GM12878 (cell line): ENCODE measurements at regions not wholly inside any gene's neighbourhood (a gene's known extent, or its start where the extent isn't known, plus 50 kb on each side); places are given as distances from the start of the nearest gene placed in this dataset.

Source experiments
- CTCF ChIP-seq, 3 experiments: IDR thresholded peaks in 2 of 3; conservative IDR thresholded peaks in 1 of 3; 2 replicates each; pipeline ENCODE4 v1.5.1; 2011; ENCODE audit warnings: low read depth in 3 of 3, low read length in 3 of 3, mild to moderate bottlenecking in 3 of 3, control low read depth in 2 of 3, moderate library complexity in 2 of 3, inconsistent platforms in 1 of 3, mixed read lengths in 1 of 3; ENCODE audit not compliant: control insufficient read depth in 2 of 3, insufficient read depth in 1 of 3; ENCODE audit errors: extremely low read depth in 1 of 3
- EP300 ChIP-seq, 2 experiments: fragments of 150-350 bp in 1 of 2; IDR thresholded peaks; 2 replicates each; pipeline ENCODE4 v1.6.1; 2011 to 2012; ENCODE audit warnings: low read depth in 2 of 2, low read length in 2 of 2, borderline replicate concordance in 1 of 2, improper control_type of control experiment in 1 of 2, inconsistent platforms in 1 of 2; ENCODE audit not compliant: control insufficient read depth in 1 of 2
- HDAC6 ChIP-seq: fragments of 200-600 bp; sonication (generic); IDR thresholded peaks from one replicate; pipeline ENCODE4 v1.8.0; 2017; ENCODE audit warnings: antibody characterized with exemption; ENCODE audit not compliant: unreplicated experiment
- LARP7 ChIP-seq: fragments of 450-650 bp; IDR thresholded peaks from 2 replicates; pipeline ENCODE4 v1.6.1; 2017; ENCODE audit warnings: mild to moderate bottlenecking
- POLR2A ChIP-seq: IDR thresholded peaks from 2 replicates; pipeline ENCODE4 v1.6.1; 2011; ENCODE audit warnings: low read depth, mild to moderate bottlenecking, low read length
- POLR2AphosphoS5 ChIP-seq: IDR thresholded peaks from 2 replicates; pipeline ENCODE4 v1.6.1; 2011; ENCODE audit warnings: mild to moderate bottlenecking, low read length, inconsistent platforms
- RB1 ChIP-seq: fragments of 450-650 bp; formaldehyde crosslinking; IDR thresholded peaks from 2 replicates; pipeline ENCODE4 v1.6.1; 2017; ENCODE audit warnings: mild to moderate bottlenecking, borderline replicate concordance
- SP1 ChIP-seq: IDR thresholded peaks from one replicate; pipeline ENCODE4 v1.6.1; 2011; ENCODE audit warnings: low read depth, low read length
- TAF1 ChIP-seq: IDR thresholded peaks from 2 replicates; pipeline ENCODE4 v1.6.1; 2011; ENCODE audit warnings: mild to moderate bottlenecking, low read depth, low read length, borderline replicate concordance
- ZBTB33 ChIP-seq: fragments of 450-650 bp; IDR thresholded peaks from 2 replicates; pipeline ENCODE4 v1.6.1; 2017; ENCODE audit warnings: mild to moderate bottlenecking
- TF ChIP-seq, protein P1 (sequence below): fragments of 450-650 bp; conservative IDR thresholded peaks from 2 replicates; pipeline ENCODE4 v1.6.1; 2017; ENCODE audit warnings: mild to moderate bottlenecking, moderate library complexity
- TF ChIP-seq, protein P2 (sequence below): IDR thresholded peaks from 2 replicates; pipeline ENCODE4 v1.6.1; 2012; ENCODE audit warnings: low read depth, low read length, improper control_type of control experiment
- TF ChIP-seq, protein P3 (sequence below): IDR thresholded peaks from 2 replicates; pipeline ENCODE4 v1.6.1; 2012; ENCODE audit warnings: mild to moderate bottlenecking, low read depth, low read length

DNA sequence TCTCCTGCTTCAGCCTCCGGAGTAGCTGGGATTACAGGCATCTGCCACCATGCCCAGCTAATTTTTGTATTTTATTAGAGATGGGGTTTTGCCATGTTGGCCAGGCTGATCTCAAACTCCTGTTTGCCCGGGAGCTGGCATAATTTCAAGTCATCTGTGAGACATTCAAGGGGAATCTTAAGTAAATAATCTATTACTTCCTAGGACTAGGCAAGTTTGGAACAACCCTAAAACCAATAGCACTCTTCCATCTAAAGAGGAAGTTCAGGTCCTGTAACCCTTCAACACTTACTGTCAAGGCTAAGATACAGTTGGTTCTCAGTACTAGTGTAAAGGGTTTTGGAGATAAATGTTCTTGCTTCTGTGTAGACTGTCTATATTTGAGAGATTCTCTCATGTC, 267.8 kb upstream of the IRAK1BP1 start:
- TF ChIP-seq, protein P1, sequence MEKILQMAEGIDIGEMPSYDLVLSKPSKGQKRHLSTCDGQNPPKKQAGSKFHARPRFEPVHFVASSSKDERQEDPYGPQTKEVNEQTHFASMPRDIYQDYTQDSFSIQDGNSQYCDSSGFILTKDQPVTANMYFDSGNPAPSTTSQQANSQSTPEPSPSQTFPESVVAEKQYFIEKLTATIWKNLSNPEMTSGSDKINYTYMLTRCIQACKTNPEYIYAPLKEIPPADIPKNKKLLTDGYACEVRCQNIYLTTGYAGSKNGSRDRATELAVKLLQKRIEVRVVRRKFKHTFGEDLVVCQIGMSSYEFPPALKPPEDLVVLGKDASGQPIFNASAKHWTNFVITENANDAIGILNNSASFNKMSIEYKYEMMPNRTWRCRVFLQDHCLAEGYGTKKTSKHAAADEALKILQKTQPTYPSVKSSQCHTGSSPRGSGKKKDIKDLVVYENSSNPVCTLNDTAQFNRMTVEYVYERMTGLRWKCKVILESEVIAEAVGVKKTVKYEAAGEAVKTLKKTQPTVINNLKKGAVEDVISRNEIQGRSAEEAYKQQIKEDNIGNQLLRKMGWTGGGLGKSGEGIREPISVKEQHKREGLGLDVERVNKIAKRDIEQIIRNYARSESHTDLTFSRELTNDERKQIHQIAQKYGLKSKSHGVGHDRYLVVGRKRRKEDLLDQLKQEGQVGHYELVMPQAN, result no peak
- TF ChIP-seq CTCF (IDR thresholded peaks at IDR 0.05 in 2 of 3, conservative IDR thresholded peaks at IDR 0.05 in 1 of 3; ENCODE audit: control insufficient read depth in 2 of 3, extremely low read depth in 1 of 3, insufficient read depth in 1 of 3, low read depth in 3 of 3, low read length in 3 of 3) (no peak), RB1 (no peak), EP300 (IDR thresholded peaks at IDR 0.05; ENCODE audit: borderline replicate concordance in 1 of 2, control insufficient read depth in 1 of 2, low read depth in 2 of 2, low read length in 2 of 2) (no peak), POLR2A (no peak), ZBTB33 (no peak), HDAC6 (no peak), TAF1 (no peak), POLR2AphosphoS5 (no peak), SP1 (no peak), LARP7 (no peak)
- TF ChIP-seq, protein P2, sequence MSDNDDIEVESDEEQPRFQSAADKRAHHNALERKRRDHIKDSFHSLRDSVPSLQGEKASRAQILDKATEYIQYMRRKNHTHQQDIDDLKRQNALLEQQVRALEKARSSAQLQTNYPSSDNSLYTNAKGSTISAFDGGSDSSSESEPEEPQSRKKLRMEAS, result no peak
- TF ChIP-seq, protein P3, sequence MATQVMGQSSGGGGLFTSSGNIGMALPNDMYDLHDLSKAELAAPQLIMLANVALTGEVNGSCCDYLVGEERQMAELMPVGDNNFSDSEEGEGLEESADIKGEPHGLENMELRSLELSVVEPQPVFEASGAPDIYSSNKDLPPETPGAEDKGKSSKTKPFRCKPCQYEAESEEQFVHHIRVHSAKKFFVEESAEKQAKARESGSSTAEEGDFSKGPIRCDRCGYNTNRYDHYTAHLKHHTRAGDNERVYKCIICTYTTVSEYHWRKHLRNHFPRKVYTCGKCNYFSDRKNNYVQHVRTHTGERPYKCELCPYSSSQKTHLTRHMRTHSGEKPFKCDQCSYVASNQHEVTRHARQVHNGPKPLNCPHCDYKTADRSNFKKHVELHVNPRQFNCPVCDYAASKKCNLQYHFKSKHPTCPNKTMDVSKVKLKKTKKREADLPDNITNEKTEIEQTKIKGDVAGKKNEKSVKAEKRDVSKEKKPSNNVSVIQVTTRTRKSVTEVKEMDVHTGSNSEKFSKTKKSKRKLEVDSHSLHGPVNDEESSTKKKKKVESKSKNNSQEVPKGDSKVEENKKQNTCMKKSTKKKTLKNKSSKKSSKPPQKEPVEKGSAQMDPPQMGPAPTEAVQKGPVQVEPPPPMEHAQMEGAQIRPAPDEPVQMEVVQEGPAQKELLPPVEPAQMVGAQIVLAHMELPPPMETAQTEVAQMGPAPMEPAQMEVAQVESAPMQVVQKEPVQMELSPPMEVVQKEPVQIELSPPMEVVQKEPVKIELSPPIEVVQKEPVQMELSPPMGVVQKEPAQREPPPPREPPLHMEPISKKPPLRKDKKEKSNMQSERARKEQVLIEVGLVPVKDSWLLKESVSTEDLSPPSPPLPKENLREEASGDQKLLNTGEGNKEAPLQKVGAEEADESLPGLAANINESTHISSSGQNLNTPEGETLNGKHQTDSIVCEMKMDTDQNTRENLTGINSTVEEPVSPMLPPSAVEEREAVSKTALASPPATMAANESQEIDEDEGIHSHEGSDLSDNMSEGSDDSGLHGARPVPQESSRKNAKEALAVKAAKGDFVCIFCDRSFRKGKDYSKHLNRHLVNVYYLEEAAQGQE, result no peak
